PFSK-1 (cell line): ENCODE measurements at regions not wholly inside any gene's neighbourhood (a gene's known extent, or its start where the extent isn't known, plus 50 kb on each side); places are given as distances from the start of the nearest gene placed in this dataset.
A peak's percentile ranks its signal among the peaks of the same experiment; 100 is the strongest.

Experiments
- POLR2AphosphoS5 ChIP-seq: IDR thresholded peaks from 2 replicates; pipeline ENCODE4 v1.6.1; 2012; ENCODE audit warnings: low read depth, mild to moderate bottlenecking, control low read depth, low read length, moderate library complexity
- REST ChIP-seq, 2 experiments: IDR thresholded peaks; 2 replicates each; pipeline versions ENCODE4 v1.6.1 to v1.8.0; 2011 to 2012; ENCODE audit warnings: low read depth in 2 of 2, low read length in 2 of 2, control low read depth in 1 of 2, inconsistent platforms in 1 of 2, mild to moderate bottlenecking in 1 of 2, moderate library complexity in 1 of 2; ENCODE audit not compliant: insufficient read depth in 1 of 2
- TAF1 ChIP-seq: IDR thresholded peaks from 2 replicates; pipeline ENCODE4 v1.6.1; 2012; ENCODE audit warnings: low read length, control low read depth, borderline replicate concordance; ENCODE audit not compliant: insufficient read depth

- TF ChIP-seq POLR2AphosphoS5, result no peak
- 0 out of 4 replicates have a peak, but pooled peaks of 1 of the 2 experiments have one; percentile 16 for TF ChIP-seq REST (IDR thresholded peaks at IDR 0.05; ENCODE audit: insufficient read depth in 1 of 2, low read depth in 2 of 2, low read length in 2 of 2)
- TF ChIP-seq TAF1, result no peak
Observed at GRCh38 chr1:81670286-81670685, 130.4 kb upstream of the ADGRL2 start.
